CD14-positive monocyte (primary cell): ENCODE measurements at regions not wholly inside any gene's neighbourhood (a gene's known extent, or its start where the extent isn't known, plus 50 kb on each side); places are given as distances from the start of the nearest gene placed in this dataset.

Source experiments
- DNase-seq, 3 donors: peaks; one replicate each; pipeline ENCODE4 v3.0.0-alpha.2; 2011 to 2022
- H2AFZ ChIP-seq: 2 replicates; pipeline ENCODE4 v1.6.0; 2012; ENCODE audit warnings: mild to moderate bottlenecking, low read depth, low read length, inconsistent platforms; ENCODE audit not compliant: insufficient read depth, poor library complexity, severe bottlenecking
- H3K27ac ChIP-seq, 2 donors: 1 replicate in 1 of 2; 2 replicates in 1 of 2; pipeline ENCODE4 v1.5.1; 2012 to 2013; ENCODE audit warnings: low read length in 2 of 2, control low read depth in 1 of 2, inconsistent platforms in 1 of 2, low read depth in 1 of 2, mild to moderate bottlenecking in 1 of 2
- H3K27me3 ChIP-seq, 2 donors: one replicate each; pipeline versions ENCODE4 v1.6.0 to v1.6.1; 2011 to 2013; ENCODE audit warnings: low read length in 2 of 2; ENCODE audit not compliant: control insufficient read depth in 2 of 2, insufficient read depth in 2 of 2
- H3K36me3 ChIP-seq, 2 donors: replicated peaks in 1 of 2; 1 replicate in 1 of 2; 2 replicates in 1 of 2; pipeline versions ENCODE4 v1.5.1 to v1.6.1; 2012 to 2013; ENCODE audit warnings: low read length in 2 of 2, control low read depth in 1 of 2, inconsistent platforms in 1 of 2, mild to moderate bottlenecking in 1 of 2; ENCODE audit not compliant: insufficient read depth in 2 of 2, control insufficient read depth in 1 of 2
- H3K4me1 ChIP-seq, 2 donors: 1 replicate in 1 of 2; 2 replicates in 1 of 2; pipeline versions ENCODE4 v1.5.1 to v1.6.1; 2012 to 2013; ENCODE audit warnings: low read length in 2 of 2, control low read depth in 1 of 2, inconsistent platforms in 1 of 2, mild to moderate bottlenecking in 1 of 2, moderate library complexity in 1 of 2; ENCODE audit not compliant: insufficient read depth in 2 of 2, control insufficient read depth in 1 of 2
- H3K4me2 ChIP-seq: replicated peaks from 2 replicates; pipeline ENCODE3; 2012; ENCODE audit warnings: low read length, moderate library complexity, mild to moderate bottlenecking; ENCODE audit not compliant: poor library complexity, severe bottlenecking; ENCODE audit errors: extremely low read depth
- H3K4me3 ChIP-seq, 3 experiments: fragments of 200-600 bp in 1 of 3; sonication (generic) in 1 of 3; replicated peaks in 1 of 3; 1 replicate in 2 of 3; 2 replicates in 1 of 3; pipeline ENCODE4 v1.5.1; 2011 to 2013; ENCODE audit warnings: low read length in 3 of 3, mild to moderate bottlenecking in 3 of 3, control low read depth in 2 of 3, low read depth in 2 of 3, inconsistent platforms in 1 of 3, moderate library complexity in 1 of 3
- H3K79me2 ChIP-seq: 2 replicates; pipeline ENCODE4 v1.6.0; 2012; ENCODE audit warnings: mild to moderate bottlenecking, control low read depth, inconsistent platforms, low read length, moderate library complexity; ENCODE audit not compliant: insufficient read depth
- H3K9ac ChIP-seq: 2 replicates; pipeline ENCODE4 v1.6.0; 2017; ENCODE audit warnings: low read length, mild to moderate bottlenecking; ENCODE audit not compliant: insufficient read depth, poor library complexity, severe bottlenecking
- H3K9me3 ChIP-seq, 2 donors: replicated peaks in 1 of 2; 1 replicate in 1 of 2; 2 replicates in 1 of 2; pipeline versions ENCODE4 v1.5.1 to v1.6.1; 2012 to 2013; ENCODE audit warnings: low read length in 2 of 2, control low read depth in 1 of 2; ENCODE audit not compliant: control insufficient read depth in 1 of 2, insufficient read depth in 1 of 2
- H4K20me1 ChIP-seq: 2 replicates; pipeline ENCODE4 v1.6.0; 2012; ENCODE audit warnings: mild to moderate bottlenecking, low read length, control low read depth, moderate library complexity; ENCODE audit not compliant: insufficient read depth
- H3K27ac Mint-ChIP-seq, 7 donors: one replicate each; pipeline ENCODE4 v1.8.0; 2020; ENCODE audit warnings: mild to moderate bottlenecking in 7 of 7, mixed read lengths in 7 of 7, moderate library complexity in 6 of 7, inconsistent platforms in 2 of 7
- H3K27me3 Mint-ChIP-seq, 3 donors: one replicate each; pipeline ENCODE4 v1.8.0; 2021 to 2022; ENCODE audit warnings: low read depth in 3 of 3, mild to moderate bottlenecking in 3 of 3, mixed read lengths in 3 of 3, moderate library complexity in 3 of 3, inconsistent platforms in 1 of 3
- H3K36me3 Mint-ChIP-seq, 2 donors: one replicate each; pipeline ENCODE4 v1.8.0; 2020; ENCODE audit warnings: mixed read lengths in 2 of 2, inconsistent platforms in 1 of 2, mild to moderate bottlenecking in 1 of 2
- H3K4me1 Mint-ChIP-seq: one replicate; pipeline ENCODE4 v1.8.0; 2020; ENCODE audit warnings: mild to moderate bottlenecking, mixed read lengths
- H3K4me3 Mint-ChIP-seq, 2 donors: one replicate each; pipeline ENCODE4 v1.8.0; 2020; ENCODE audit warnings: mild to moderate bottlenecking in 2 of 2, mixed read lengths in 2 of 2, moderate library complexity in 1 of 2
- H3K9me3 Mint-ChIP-seq, 7 donors: one replicate each; pipeline ENCODE4 v1.8.0; 2020 to 2022; ENCODE audit warnings: mixed read lengths in 7 of 7, mild to moderate bottlenecking in 6 of 7, moderate library complexity in 6 of 7, inconsistent platforms in 2 of 7
- CTCF ChIP-seq: fragments of 200-600 bp; IDR thresholded peaks from one replicate; pipeline ENCODE4 v1.8.0; 2022; ENCODE audit warnings: antibody characterized with exemption, mild to moderate bottlenecking
- WGBS: methylation state at CpG from one replicate; pipeline ENCODE4 v1.1.5; 2013; ENCODE audit warnings: missing lambda C conversion rate; ENCODE audit not compliant: insufficient coverage; 5-methylcytosine and 5-hydroxymethylcytosine counted together
- intact Hi-C, 2 donors: fragments of 100-400 bp; cut with micrococcal nuclease; formaldehyde crosslinking; loops; one replicate each; pipeline versions ENCODE4 v1.15.0 to v1.15.1; 2023

GRCh38 chr9:71506821-71507220, 261.5 kb downstream of the CEMIP2 start:
- peaks cover 0 to 3% (median 0%) of the 10 kb centered on the region in 7 donors for H3K9me3 Mint-ChIP-seq
- peaks cover 8% of the 10 kb centered on the region for H3K4me1 Mint-ChIP-seq
- Histone ChIP-seq H3K27me3 (no peaks in the 10 kb centered on the region), H4K20me1 (no peaks in the 10 kb centered on the region), H3K4me1 (no peaks in the 10 kb centered on the region), H3K27ac (no peak overlapping the region), H3K4me3 (no peak overlapping the region), H3K4me2 (no peak overlapping the region), H3K9ac (no peak overlapping the region), H2AFZ (no peak overlapping the region), H3K36me3 (no peaks in the 10 kb centered on the region), H3K9me3 (no peaks in the 10 kb centered on the region), H3K79me2 (no peaks in the 10 kb centered on the region)
- H3K27me3 Mint-ChIP-seq: no peaks in the 10 kb centered on the region
- no peak for TF ChIP-seq CTCF
- peak overlapping the region in 2 of 7 donors; percentile 6 to 68 for H3K27ac Mint-ChIP-seq
- H3K4me3 Mint-ChIP-seq: no peak overlapping the region
- WGBS: no CpG with 5 or more reads among the region's 1 CpG
- peak; percentile 24 to 77 (median 28) for DNase-seq
- intact Hi-C loops: no loop called here
- no peaks in the 10 kb centered on the region for H3K36me3 Mint-ChIP-seq

DNA sequence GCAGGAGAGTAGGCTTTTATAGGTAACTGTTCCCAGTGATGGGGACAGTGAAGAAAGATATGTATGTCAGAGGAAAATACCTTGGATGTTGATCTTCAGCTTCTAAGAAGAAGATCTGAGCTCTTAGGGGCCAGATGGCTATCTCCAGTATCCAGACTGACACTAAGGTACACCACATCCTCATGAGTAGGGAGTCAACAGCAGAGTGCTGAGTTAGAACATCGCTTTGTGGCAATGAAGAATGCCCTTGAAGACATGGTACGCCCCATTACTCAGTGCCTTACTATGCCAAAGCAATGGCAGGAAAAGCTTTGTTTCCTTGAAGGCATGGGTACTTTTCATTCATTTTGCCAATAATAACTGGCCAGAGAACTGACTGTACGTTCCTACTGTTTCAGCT, 263.7 kb downstream of the CEMIP2 start:
- Mint-ChIP-seq H3K27me3 (peaks cover 0 to 2% (median 0%) of the 10 kb centered on the region in 3 donors), H3K36me3 (no peaks in the 10 kb centered on the region), H3K27ac (no peak overlapping the region), H3K4me3 (no peak overlapping the region), H3K4me1 (peaks cover 8% of the 10 kb centered on the region), H3K9me3 (peaks cover 0 to 7% (median 4%) of the 10 kb centered on the region in 7 donors)
- DNase-seq: no peak
- Histone ChIP-seq H3K9me3 (peaks cover 0 to 4% of the 10 kb centered on the region in 2 donors), H3K79me2 (no peaks in the 10 kb centered on the region), H4K20me1 (no peaks in the 10 kb centered on the region), H3K4me1 (no peaks in the 10 kb centered on the region), H3K36me3 (no peaks in the 10 kb centered on the region), H3K27ac (no peak overlapping the region), H3K4me2 (no peak overlapping the region), H2AFZ (no peak overlapping the region), H3K27me3 (no peaks in the 10 kb centered on the region), H3K9ac (no peak overlapping the region), H3K4me3 (no peak overlapping the region)
- intact Hi-C loops: no loop called here
- WGBS: 93% methylated on average over 2 of the region's 3 CpGs
- TF ChIP-seq CTCF: no peak
